ENCODE measurements at regions not wholly inside any gene's neighbourhood (a gene's known extent, or its start where the extent isn't known, plus 50 kb on each side); places are given as distances from the start of the nearest gene placed in this dataset.

DNA sequence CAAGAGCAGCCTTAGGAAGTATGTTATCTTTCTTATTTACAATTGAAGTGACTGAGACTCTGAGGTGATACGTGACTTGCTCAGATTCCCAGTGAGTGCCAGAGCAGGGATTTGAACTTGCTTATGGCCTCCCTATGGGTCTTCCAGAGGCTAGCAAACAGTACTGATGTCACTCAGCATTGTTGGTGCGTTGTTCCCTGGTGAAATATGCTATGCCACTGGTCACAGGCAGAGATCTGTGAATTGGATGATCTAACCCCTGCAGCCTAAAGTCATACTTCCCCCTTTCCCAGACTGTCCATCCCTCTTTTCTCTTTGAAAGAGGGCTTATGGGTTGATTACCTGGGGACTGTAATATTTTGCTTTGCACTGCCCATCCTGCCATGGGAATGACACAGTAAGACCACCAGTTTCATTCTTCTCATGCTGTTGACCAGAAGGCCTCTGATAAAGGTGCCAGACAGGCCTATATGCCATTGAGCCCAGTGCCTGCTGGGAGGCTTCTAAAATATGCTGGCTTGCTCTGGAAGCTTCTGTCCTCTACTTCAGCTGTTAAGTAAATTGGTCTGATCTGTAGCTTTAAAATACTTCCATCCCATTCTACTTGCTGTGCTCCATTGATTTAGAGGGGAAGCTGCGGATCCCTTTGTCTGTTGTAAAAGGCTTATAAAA lies 152.2 kb upstream of the E2F8 start:
- Histone ChIP-seq H4K5ac (ENCODE audit: insufficient read length, low read depth, low read length) (no peak overlapping the region), H2AK5ac (ENCODE audit: low read depth, low read length) (no peak overlapping the region), H3K9ac (replicated peaks in 1 of 4; ENCODE audit: extremely low read depth in 1 of 4, low read depth in 3 of 4, low read length in 3 of 4) (no peak overlapping the region), H2BK120ac (replicated peaks; ENCODE audit: low read depth, low read length) (no peak overlapping the region), H3K4ac (replicated peaks; ENCODE audit: insufficient read length, low read depth, low read length) (no peak overlapping the region), H3K9me3 (ENCODE audit: insufficient read depth in 2 of 2, low read depth in 1 of 2, low read length in 1 of 2) (no peaks in the 10 kb centered on the region), H3K36me3 (ENCODE audit: control insufficient read depth in 2 of 4, insufficient read depth in 4 of 4, low read length in 3 of 4) (no peaks in the 10 kb centered on the region), H3K79me2 (ENCODE audit: control insufficient read depth in 1 of 2, insufficient read depth in 2 of 2, low read length in 2 of 2) (no peaks in the 10 kb centered on the region), H3K4me2 (ENCODE audit: insufficient read depth in 1 of 2, low read depth in 2 of 2, low read length in 2 of 2) (no peak overlapping the region), H2BK20ac (ENCODE audit: low read length) (no peak overlapping the region), H2BK12ac (ENCODE audit: low read depth, low read length) (no peak overlapping the region), H3K23ac (ENCODE audit: insufficient read length) (no peak overlapping the region), H3K4me3 (ENCODE audit: extremely low read depth in 1 of 4, insufficient read depth in 2 of 4, low read depth in 3 of 4, low read length in 4 of 4) (no peak overlapping the region), H3K79me1 (ENCODE audit: low read depth, low read length) (no peaks in the 10 kb centered on the region), H4K20me1 (replicated peaks in 1 of 2; ENCODE audit: control insufficient read depth in 1 of 2, insufficient read depth in 2 of 2, low read length in 2 of 2) (no peaks in the 10 kb centered on the region), H3K56ac (replicated peaks; ENCODE audit: insufficient read length, low read depth, low read length) (no peak overlapping the region), H3K14ac (ENCODE audit: insufficient read length) (no peak overlapping the region), H3K18ac (ENCODE audit: extremely low read depth, low read length) (no peak overlapping the region), H4K8ac (ENCODE audit: extremely low read depth, insufficient read depth, low read length) (no peak overlapping the region), H3K27ac (ENCODE audit: low read depth, low read length) (no peak overlapping the region), H2BK15ac (ENCODE audit: low read length) (no peak overlapping the region), H2BK5ac (ENCODE audit: low read depth, low read length) (no peak overlapping the region), H3K27me3 (replicated peaks in 1 of 4; ENCODE audit: control insufficient read depth in 3 of 4, extremely low read depth in 1 of 4, insufficient read depth in 3 of 4, low read length in 3 of 4) (no peaks in the 10 kb centered on the region; a peak in 1 of 7 replicates), H4K91ac (replicated peaks; ENCODE audit: insufficient read length, low read length) (no peak overlapping the region), H3K4me1 (replicated peaks in 1 of 4; ENCODE audit: control insufficient read depth in 3 of 4, insufficient read depth in 4 of 4, low read length in 3 of 4) (peaks cover 1 to 8% (median 5%) of the 10 kb centered on the region in 4 experiments; a peak in 4 of 7 replicates), H2AFZ (ENCODE audit: low read length) (no peak overlapping the region), H3K23me2 (ENCODE audit: low read depth, low read length) (no peaks in the 10 kb centered on the region)
- CTCF ChIA-PET (ENCODE audit: partially characterized antibody): no interaction called here
- DNase-seq (ENCODE audit: low read depth in 1 of 2, low spot score in 2 of 2) (no peak), FAIRE-seq (no peak)
- TF ChIP-seq RFX5 (IDR thresholded peaks at IDR 0.05; ENCODE audit: borderline replicate concordance, low read depth, low read length) (no peak), BACH1 (IDR thresholded peaks at IDR 0.05; ENCODE audit: low read length) (no peak), KDM5A (IDR thresholded peaks at IDR 0.05; ENCODE audit: low read length) (no peak), NRF1 (IDR thresholded peaks at IDR 0.05; ENCODE audit: low read depth, low read length) (no peak), GTF2F1 (IDR thresholded peaks at IDR 0.05; ENCODE audit: borderline replicate concordance, low read depth, low read length) (no peak), EP300 (IDR thresholded peaks at IDR 0.05; ENCODE audit: borderline replicate concordance in 1 of 2, low read depth in 2 of 2, low read length in 2 of 2) (no peak), CHD1 (IDR thresholded peaks at IDR 0.05; ENCODE audit: low read depth, low read length) (no peak), TAF1 (IDR thresholded peaks at IDR 0.05; ENCODE audit: low read depth, low read length) (no peak), SIX5 (IDR thresholded peaks at IDR 0.05; ENCODE audit: low read depth, low read length) (no peak), SIRT6 (IDR thresholded peaks at IDR 0.05; ENCODE audit: low read length) (no peak), MAFK (IDR thresholded peaks at IDR 0.05; ENCODE audit: low read depth, low read length) (no peak)
- 95% methylated on average over 3 of the region's 3 CpGs; no CpG with 5 or more reads in 1 of the 2 experiments for WGBS, 2 experiments (ENCODE audit: extremely low coverage in 1 of 2, insufficient coverage in 1 of 2, insufficient read length in 1 of 2, insufficient replicate concordance in 2 of 2, low coverage in 1 of 2, low lambda C conversion rate in 2 of 2, missing lambda C conversion rate in 1 of 2)
- POLR2A ChIA-PET (ENCODE audit: partially characterized antibody): no interaction called here
